ENCODE measurements at regions not wholly inside any gene's neighbourhood (a gene's known extent, or its start where the extent isn't known, plus 50 kb on each side); places are given as distances from the start of the nearest gene placed in this dataset.

- TF ChIP-seq GATA3 (IDR thresholded peaks at IDR 0.05; ENCODE audit: low read depth, low read length) (no peak), GATA2 (IDR thresholded peaks at IDR 0.05; ENCODE audit: low read depth, low read length) (no peak)
These were observed 81.8 kb upstream of the CPNE4 start for GRCh38 chr3:132116601-132117000.
